NT2/D1 (cell line): ENCODE measurements at regions not wholly inside any gene's neighbourhood (a gene's known extent, or its start where the extent isn't known, plus 50 kb on each side); places are given as distances from the start of the nearest gene placed in this dataset.

Source experiments
- YY1 ChIP-seq: IDR thresholded peaks from 2 replicates; pipeline ENCODE4 v1.6.1; 2011; ENCODE audit not compliant: insufficient read length, insufficient read depth
- ZNF274 ChIP-seq: IDR thresholded peaks from 2 replicates; pipeline ENCODE4 v1.6.1; 2011; ENCODE audit warnings: mild to moderate bottlenecking, low read depth, low read length

GRCh38 chr2:183998041-183998796 lies 600.1 kb upstream of the ZNF804A start:
- TF ChIP-seq ZNF274 = no peak
- no peak for TF ChIP-seq YY1
